Lower lobe of right lung (tissue), 2 donors: ENCODE measurements at regions not wholly inside any gene's neighbourhood (a gene's known extent, or its start where the extent isn't known, plus 50 kb on each side); places are given as distances from the start of the nearest gene placed in this dataset.
"Not testable (repeated sequence)": the region's sequence is repeated elsewhere in the genome, so short reads cannot be mapped to it uniquely, and the experiment has no call there.

Experiments used
- ATAC-seq, 2 donors: fragments of 200-7000 bp; cut with Tn5 transposase; one replicate each; pipeline ENCODE4 v1.9.1; 2020 to 2022; ENCODE audit warnings: mild to moderate bottlenecking in 2 of 2, moderate library complexity in 2 of 2
- DNase-seq: peaks from one replicate; pipeline ENCODE4 v3.0.0-alpha.2; 2020
- H3K27ac ChIP-seq: fragments of 200-600 bp; one replicate; pipeline ENCODE4 v1.8.0; 2022
- H3K27me3 ChIP-seq: fragments of 200-600 bp; one replicate; pipeline ENCODE4 v1.8.0; 2022; ENCODE audit warnings: low read depth
- H3K36me3 ChIP-seq: fragments of 200-600 bp; one replicate; pipeline ENCODE4 v1.8.0; 2022; ENCODE audit warnings: mild to moderate bottlenecking
- H3K4me1 ChIP-seq: fragments of 200-600 bp; one replicate; pipeline ENCODE4 v1.8.0; 2022
- H3K4me3 ChIP-seq: fragments of 200-600 bp; one replicate; pipeline ENCODE4 v1.8.0; 2022; ENCODE audit warnings: mild to moderate bottlenecking
- H3K9me3 ChIP-seq: fragments of 200-600 bp; one replicate; pipeline ENCODE4 v1.8.0; 2022
- CTCF ChIP-seq: fragments of 200-600 bp; IDR thresholded peaks from one replicate; pipeline ENCODE4 v1.8.0; 2022; ENCODE audit warnings: antibody characterized with exemption, mild to moderate bottlenecking
- intact Hi-C: fragments of 100-400 bp; cut with DNase I; formaldehyde crosslinking; loops from one replicate; pipeline ENCODE4 v1.11.0; 2022
- donor health status: DM: no; HTN: yes; CAD: no; lungs with severe emphysema.

GRCh38 chr11:33434294-33434693, 177.1 kb downstream of the HIPK3 start:
- intact Hi-C loops: no loop called here
- Histone ChIP-seq H3K27ac (no peak overlapping the region), H3K27me3 (no peaks in the 10 kb centered on the region), H3K36me3 (no peaks in the 10 kb centered on the region), H3K9me3 (peaks cover 4% of the 10 kb centered on the region), H3K4me3 (no peak overlapping the region), H3K4me1 (no peaks in the 10 kb centered on the region)
- DNase-seq (no peak), ATAC-seq (no peak)
- no peak for TF ChIP-seq CTCF

GRCh38 chr11:33428435-33428834, 171.3 kb downstream of the HIPK3 start:
- ATAC-seq, DNase-seq, H3K9me3 ChIP-seq: not testable (repeated sequence)

GRCh38 chr11:33420959-33421566, 163.9 kb downstream of the HIPK3 start:
- no peak for ATAC-seq

More at GRCh38 chr11:33428435-33428834, 171.3 kb downstream of the HIPK3 start:
- H3K27me3 ChIP-seq, H3K36me3 ChIP-seq, H3K27ac ChIP-seq, H3K4me1 ChIP-seq, intact Hi-C loops, H3K4me3 ChIP-seq: not testable (repeated sequence)

GRCh38 chr11:33419924-33420323, 162.7 kb downstream of the HIPK3 start:
- no peaks in the 10 kb centered on the region for H3K9me3 ChIP-seq
- no peaks in the 10 kb centered on the region for H3K36me3 ChIP-seq
- intact Hi-C loops: no loop called here
- no peak for ATAC-seq
- H3K4me3 ChIP-seq: no peak overlapping the region
- no peaks in the 10 kb centered on the region for H3K4me1 ChIP-seq
- no peak overlapping the region for H3K27ac ChIP-seq
- no peak for DNase-seq
- peaks cover 19% of the 10 kb centered on the region for H3K27me3 ChIP-seq
- no peak for TF ChIP-seq CTCF

More at GRCh38 chr11:33420959-33421566, 163.9 kb downstream of the HIPK3 start:
- intact Hi-C loops: no loop called here
- Histone ChIP-seq H3K27me3 (peaks cover 10% of the 10 kb centered on the region), H3K4me1 (no peaks in the 10 kb centered on the region), H3K27ac (no peak overlapping the region), H3K36me3 (no peaks in the 10 kb centered on the region), H3K9me3 (no peaks in the 10 kb centered on the region), H3K4me3 (no peak overlapping the region)
- no peak for DNase-seq
- TF ChIP-seq CTCF: no peak

- Histone ChIP-seq H3K27ac (no peak overlapping the region), H3K4me3 (no peak overlapping the region), H3K27me3 (peaks cover 19% of the 10 kb centered on the region), H3K4me1 (no peaks in the 10 kb centered on the region), H3K9me3 (no peaks in the 10 kb centered on the region), H3K36me3 (no peaks in the 10 kb centered on the region)
- intact Hi-C loops: no loop called here
- DNase-seq: no peak
- ATAC-seq: no peak
- no peak for TF ChIP-seq CTCF
These were observed 159.9 kb downstream of the HIPK3 start for GRCh38 chr11:33417121-33417520.

- no peak overlapping the region for H3K4me3 ChIP-seq
- no peak for ATAC-seq
- intact Hi-C loops: no loop called here
- no peak overlapping the region for H3K27ac ChIP-seq
- no peak for TF ChIP-seq CTCF
- H3K4me1 ChIP-seq: no peaks in the 10 kb centered on the region
- peaks cover 15% of the 10 kb centered on the region for H3K27me3 ChIP-seq
- DNase-seq: no peak
- no peaks in the 10 kb centered on the region for H3K9me3 ChIP-seq
- no peaks in the 10 kb centered on the region for H3K36me3 ChIP-seq
These were observed 156.1 kb downstream of the HIPK3 start for GRCh38 chr11:33413301-33413700.
